Dermis microvascular lymphatic vessel endothelial cell (primary cell): ENCODE measurements at regions not wholly inside any gene's neighbourhood (a gene's known extent, or its start where the extent isn't known, plus 50 kb on each side); places are given as distances from the start of the nearest gene placed in this dataset.

Experiments
- DNase-seq, 2 donors: peaks; one replicate each; pipeline versions ENCODE4 v3.0.0 to v3.0.0-alpha.2; 2010; ENCODE audit warnings: low read depth in 2 of 2

DNA sequence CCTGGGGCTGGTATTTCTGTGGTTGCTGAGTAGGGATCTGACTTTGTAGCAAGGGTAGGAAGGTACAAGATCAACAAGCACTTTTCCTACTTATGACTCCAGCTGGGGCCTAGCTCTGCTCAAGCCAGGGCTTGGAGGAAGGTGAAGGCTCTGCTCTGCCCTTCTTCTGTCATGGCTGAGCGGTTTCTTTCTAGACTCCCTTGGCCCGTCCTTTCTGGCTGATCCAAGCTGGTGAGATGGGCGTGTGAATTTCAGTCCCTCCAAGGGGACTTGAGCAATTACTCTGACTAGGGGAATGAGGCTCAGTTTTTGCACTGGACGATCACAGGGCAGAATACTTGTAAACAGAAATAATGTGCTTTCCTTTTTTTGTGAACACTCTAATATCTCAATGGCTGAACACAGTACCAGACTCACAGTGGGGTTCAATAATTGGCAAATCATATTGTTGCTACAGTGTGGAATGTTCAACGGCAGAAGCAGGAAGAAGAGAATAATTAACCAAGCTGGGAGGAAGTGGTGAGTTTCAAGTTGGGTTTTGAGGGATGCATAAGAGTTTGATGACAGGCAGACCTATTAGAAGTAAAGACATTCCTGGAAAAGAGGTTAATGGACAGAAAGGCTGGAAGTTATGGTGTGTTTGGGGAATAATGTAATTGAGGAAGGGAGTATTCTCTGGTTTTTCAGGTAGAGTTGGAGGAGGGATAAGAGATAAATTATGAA is 507.6 kb downstream of the MIAT start:
- DNase-seq, result no peak

DNA sequence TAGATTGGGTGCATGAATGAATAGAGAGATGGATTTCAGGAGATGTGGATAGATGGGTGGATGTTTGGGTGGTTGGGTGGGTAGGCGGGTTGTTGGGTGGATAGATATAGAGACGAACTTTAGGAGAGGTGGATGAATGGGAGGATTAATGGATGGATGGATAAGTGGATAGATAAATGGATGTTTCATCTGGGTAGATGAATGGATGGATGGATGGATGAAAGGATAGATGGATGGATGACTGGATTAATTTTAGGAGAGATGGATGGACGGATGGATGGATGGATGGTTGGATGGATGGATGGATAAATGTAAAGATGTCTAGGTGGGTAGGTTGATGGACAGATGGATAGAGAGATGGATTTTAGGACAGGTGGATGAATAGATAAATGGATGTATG is 511.3 kb downstream of the MIAT start:
- no peak for DNase-seq

DNA sequence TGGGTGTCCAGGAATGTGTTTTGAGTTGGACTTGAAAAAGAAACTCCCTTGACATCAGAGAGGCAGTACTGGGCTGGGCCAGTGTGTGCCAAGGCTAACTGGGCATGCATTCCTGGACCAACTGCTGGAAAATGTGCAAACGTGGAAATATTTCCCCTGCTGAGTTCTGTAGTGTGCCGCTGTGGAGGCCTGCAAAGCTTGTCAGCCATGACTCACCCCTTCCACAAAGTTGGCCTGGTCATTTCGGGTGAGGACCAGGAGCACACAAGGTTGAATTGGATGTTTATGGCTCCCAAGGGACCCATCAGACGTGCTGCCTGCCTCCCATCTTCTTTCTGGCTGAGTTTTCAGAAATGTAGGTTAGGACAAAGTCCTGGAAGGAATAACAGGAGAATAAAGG is 513.1 kb downstream of the MIAT start:
- DNase-seq, result peak in 1 of 2 donors; percentile 48

DNA sequence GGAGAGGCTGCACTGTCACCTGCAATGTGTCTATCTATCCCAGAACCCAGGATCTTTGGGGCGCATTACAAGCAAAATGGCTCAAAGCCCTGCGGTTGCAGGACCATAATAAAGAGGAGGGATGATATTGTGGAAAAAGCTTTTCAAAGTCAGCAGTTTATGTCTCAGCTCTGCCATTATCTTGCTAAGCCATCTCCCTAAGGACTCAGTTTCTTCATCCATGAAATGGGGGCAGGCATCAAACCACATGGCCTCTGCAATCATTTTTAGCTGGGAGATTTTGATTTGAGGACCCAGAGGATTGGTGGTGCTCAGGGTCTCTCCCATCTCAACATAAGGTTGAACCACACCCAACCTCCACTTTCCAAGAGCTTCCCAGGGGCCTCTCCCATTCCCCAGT is 513.8 kb downstream of the MIAT start:
- no peak for DNase-seq

DNA sequence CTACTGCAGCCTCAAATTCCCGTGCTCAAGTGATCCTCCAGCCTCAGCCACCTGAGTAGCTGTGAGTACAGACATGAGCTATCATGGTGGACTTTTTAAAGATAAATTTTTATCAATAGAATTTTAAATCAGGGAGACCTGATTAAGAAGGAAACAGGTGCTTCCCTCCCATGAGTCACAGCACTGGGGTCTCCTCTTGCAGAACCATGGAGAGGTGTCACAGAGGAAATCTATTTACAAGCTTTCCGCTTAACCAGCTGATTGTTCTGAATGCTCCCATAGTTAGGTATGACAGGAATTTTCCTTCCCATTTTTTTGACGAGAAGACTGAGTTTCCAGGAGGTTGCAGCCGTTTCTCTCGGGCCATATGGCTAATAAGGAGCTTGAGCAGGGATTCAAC is 516.1 kb downstream of the MIAT start:
- peak in 1 of 2 donors; percentile 94 for DNase-seq

DNA sequence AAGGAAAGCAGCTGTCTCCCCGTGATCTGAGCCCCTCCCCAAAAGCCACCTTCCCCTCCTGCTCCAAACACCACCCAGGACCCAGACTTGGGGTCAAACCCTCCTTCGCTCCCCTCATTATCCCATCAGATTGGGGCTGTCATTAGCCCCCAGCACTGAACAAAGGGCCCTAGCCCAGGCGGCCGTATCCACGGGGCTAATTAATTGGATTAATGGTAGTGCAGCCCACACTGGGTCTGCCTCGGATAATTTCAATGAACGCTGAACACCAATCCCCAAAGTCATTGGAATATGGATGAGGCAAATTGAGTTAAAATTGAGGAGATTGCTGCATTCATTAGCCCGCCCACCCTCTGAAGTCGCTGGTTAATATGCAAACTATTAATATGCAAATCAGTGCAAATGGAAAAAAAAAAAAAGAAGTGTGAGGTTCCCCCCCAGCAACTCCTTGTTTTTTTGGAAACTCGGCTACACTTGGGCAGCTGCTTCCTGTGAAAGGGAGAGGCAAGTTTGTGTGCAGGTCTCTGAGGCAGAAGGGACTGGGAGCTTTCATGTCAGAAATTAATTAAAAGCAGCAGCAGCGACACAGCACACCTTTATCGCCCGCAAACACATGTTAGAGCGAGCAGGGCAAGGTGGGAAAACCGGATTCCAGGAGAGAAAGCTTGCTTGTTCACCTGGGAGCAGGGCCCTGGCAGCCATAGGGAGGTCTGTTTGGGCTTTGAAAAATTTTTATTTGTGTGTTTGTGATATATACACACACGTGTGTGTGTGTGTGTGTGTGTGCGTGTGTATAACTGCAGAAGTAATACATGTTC is 517.8 kb downstream of the MIAT start:
- no peak for DNase-seq

DNA sequence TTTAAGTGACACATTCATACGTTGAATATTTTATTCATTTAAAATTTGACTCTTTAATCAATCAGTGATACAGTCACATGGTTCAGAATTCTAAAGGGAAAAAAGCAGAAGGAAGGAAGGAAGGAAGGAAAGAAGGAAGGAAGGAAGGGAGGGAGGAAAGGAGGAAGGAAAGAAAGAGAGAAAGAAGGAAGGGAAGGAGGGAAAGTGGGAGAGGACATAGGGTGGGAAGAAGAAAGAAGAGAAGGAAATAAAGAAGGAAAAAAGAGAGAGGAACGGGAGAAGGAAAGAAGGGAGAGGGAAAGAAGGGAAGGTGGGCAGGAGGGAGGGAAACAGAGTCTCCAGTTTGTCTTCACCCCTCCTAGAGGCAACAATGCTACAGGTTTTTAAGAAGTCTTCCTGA is 518.6 kb downstream of the MIAT start:
- DNase-seq, result no peak

GRCh38 chr22:27179161-27179560 is 521.8 kb downstream of the MIAT start:
- no peak for DNase-seq

DNA sequence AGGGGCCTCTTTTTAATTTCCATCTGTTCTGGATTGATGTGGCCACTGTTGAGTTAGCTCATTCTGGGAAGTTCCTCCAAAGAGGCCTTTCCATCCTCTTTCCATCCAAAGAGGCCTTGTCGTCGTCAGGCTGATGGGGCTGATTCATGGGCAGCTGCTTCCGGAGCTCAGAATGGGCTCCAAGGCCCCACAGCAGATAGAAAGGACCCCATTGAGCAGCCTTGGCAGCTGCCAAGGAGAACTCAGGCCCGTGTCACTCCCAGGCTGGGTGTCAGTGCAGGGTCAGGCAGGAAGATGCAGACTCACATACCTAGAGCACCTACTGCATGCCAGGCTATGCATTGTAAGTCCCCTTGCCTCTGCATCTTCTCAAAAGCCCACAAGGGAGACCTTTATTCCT is 524.1 kb downstream of the MIAT start:
- DNase-seq, result no peak

- no peak for DNase-seq
Measured at GRCh38 chr22:27183474-27183873, 526.1 kb downstream of the MIAT start.

DNA sequence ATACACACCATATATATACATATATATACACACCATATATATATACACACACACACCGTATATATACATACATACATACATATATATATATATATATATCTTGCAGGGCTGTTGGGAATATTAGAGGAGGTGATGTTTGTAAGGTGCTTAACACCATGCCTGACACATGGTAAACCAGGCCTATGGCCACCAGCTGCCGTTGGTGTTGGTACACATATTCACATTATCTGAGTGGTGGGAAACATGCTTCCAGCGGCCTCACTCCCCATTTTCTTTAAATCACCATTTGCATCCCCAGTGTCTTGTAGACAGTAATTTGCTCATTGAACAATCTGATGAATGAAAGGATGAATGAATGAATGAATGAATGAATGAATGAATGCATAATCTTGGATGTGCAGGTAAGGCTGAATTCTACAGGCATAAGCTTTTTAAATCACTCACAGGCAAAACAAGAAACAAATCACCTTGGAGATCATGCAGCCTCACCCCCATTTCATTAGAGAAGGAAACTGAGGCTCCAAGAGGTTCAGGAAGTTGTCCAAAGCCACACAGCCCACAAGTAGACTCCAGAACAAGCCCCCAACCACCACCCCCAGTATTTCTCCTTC is 527.8 kb downstream of the MIAT start:
- DNase-seq, result no peak

- DNase-seq, result no peak
Measured at GRCh38 chr22:27185760-27186302, 528.4 kb downstream of the MIAT start.

GRCh38 chr22:27186643-27187042 is 529.3 kb downstream of the MIAT start:
- no peak for DNase-seq

- DNase-seq, result no peak
Measured at GRCh38 chr22:27192135-27192829, 534.9 kb downstream of the MIAT start.

GRCh38 chr22:27193215-27193614 is 535.8 kb downstream of the MIAT start:
- no peak for DNase-seq

DNA sequence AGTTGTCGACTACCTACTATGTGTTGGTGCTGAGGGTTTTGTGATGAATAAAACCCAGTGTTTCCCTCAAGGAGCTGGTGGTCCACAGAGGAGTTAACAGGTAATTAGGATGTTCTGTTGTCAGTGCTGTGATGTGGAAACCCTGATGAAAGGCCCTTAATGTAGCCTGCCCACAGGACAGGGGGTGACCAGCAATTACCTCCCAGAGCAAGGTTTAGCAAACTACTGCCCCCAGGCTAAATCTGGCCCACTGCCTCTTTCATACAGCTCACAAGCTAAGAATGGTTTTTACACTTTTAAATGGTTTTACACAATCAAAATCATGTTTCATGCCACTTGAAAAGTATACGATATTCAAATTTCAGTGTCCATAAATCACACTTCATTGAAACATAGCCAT is 536.2 kb downstream of the MIAT start:
- no peak for DNase-seq

DNA sequence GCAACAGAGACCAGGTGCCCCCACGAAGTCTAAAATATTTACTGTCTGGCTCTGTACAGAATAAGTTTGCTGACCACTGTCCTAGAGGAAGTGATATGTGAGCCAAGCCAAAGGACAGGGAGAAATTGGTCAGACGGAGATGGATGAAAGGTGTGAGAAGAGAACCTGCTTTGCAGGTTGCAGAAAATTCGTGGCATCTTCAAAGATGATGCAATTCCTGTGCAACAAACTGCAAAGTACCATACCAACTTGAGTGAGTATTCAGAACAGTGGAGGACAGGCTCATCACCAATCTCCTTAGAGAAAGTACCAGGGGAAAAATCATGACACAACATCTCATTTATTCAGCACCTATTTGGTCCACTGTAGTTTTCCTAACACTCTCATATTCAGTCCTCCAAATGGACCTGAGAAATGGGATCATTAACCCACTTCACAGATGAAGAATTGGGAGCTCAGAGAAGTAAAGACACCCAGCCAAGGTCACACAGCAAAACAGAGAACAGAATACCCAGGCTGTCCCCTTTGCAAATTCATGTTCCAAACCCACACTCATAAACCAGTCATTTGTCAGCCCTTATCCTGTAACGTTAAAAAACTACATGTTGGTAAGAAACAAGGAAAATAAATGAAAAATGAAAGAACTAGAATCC is 536.8 kb downstream of the MIAT start:
- no peak for DNase-seq

GRCh38 chr22:27195094-27195493 is 537.7 kb downstream of the MIAT start:
- no peak for DNase-seq

DNA sequence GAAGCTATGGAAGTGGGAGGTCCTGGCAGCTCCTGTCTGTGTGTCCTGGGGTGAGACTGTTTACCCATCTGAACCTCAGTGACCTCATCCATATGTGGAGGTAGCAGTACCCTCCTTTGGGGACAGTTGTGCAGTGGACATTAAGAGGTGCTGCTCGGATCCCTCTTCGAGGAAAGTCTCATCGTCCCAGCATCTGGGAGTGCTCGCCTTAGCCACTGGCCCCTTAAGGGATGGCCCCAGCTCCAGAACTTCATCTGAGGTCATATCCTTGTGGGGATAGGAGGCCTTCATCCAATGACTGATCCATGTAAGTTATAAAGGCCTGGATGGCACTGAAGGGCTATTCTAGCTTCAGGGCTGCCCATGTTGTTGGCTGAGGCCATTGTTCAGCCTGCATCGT is 538.1 kb downstream of the MIAT start:
- no peak for DNase-seq

GRCh38 chr22:27196606-27197005 is 539.2 kb downstream of the MIAT start:
- no peak for DNase-seq

- no peak for DNase-seq
Measured at GRCh38 chr22:27197052-27197451, 539.7 kb downstream of the MIAT start.
